GM13977 (cell line): ENCODE measurements at regions not wholly inside any gene's neighbourhood (a gene's known extent, or its start where the extent isn't known, plus 50 kb on each side); places are given as distances from the start of the nearest gene placed in this dataset.

ENCODE experiments used
- DNase-seq: peaks from one replicate; pipeline ENCODE4 v3.0.0; 2012; ENCODE audit warnings: low spot score
- in situ Hi-C: fragments of 300-500 bp; cut with MboI; formaldehyde crosslinking; loops from one replicate; pipeline ENCODE4 v1.12.0; 2022; ENCODE audit warnings: low sequenced_read_pairs, low pct_unique_long_range_greater_than_20kb, mixed read lengths, inconsistent platforms; ENCODE audit not compliant: unreplicated experiment
- TF ChIP-seq, protein P1 (sequence below): IDR thresholded peaks from 2 replicates; pipeline ENCODE4 v1.5.1; 2012; ENCODE audit warnings: mild to moderate bottlenecking, control low read depth; ENCODE audit not compliant: insufficient read depth; ENCODE audit errors: extremely low read depth, missing control alignments

DNA sequence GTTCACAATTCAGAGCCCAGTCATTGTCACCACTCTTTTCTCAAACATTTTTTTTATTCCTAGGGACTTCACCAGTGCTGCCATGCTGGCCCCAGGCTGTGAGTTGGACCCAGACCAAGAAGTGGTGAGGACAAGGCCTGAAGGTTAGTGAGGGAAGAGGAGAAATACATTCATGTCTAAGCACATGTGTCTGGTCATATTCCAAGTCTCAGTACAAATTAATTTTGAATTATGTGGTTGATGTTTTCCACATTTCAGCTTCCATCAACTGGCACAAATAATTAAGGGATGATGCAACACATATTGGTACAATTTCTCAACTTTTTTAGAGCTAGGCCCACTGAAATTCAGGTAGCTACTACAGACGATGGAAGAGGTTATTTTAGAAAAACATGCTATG, 106.6 kb upstream of the UPP2 start:
- DNase-seq, result no peak
- TF ChIP-seq, protein P1, sequence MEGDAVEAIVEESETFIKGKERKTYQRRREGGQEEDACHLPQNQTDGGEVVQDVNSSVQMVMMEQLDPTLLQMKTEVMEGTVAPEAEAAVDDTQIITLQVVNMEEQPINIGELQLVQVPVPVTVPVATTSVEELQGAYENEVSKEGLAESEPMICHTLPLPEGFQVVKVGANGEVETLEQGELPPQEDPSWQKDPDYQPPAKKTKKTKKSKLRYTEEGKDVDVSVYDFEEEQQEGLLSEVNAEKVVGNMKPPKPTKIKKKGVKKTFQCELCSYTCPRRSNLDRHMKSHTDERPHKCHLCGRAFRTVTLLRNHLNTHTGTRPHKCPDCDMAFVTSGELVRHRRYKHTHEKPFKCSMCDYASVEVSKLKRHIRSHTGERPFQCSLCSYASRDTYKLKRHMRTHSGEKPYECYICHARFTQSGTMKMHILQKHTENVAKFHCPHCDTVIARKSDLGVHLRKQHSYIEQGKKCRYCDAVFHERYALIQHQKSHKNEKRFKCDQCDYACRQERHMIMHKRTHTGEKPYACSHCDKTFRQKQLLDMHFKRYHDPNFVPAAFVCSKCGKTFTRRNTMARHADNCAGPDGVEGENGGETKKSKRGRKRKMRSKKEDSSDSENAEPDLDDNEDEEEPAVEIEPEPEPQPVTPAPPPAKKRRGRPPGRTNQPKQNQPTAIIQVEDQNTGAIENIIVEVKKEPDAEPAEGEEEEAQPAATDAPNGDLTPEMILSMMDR, result no peak
- in situ Hi-C loops, result no loop called here

DNA sequence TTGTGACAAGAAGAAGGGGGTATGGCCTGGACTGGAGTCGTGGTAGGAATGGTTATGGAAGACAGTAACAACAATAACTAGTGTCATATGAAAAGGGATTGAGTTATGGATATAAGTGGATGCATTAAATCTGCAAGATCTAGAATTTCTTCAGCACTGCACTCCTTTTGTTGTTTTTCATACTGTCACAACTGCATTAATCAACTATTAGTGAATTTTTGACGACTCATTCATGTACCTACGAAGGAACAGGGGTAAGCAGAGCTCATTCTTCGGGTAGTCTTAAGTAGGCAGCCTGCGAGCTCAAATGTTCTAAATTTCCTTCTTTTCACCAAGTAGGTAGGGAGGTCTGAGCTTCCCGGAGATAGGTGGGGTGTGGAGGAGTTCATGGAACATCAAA, 109.7 kb upstream of the UPP2 start:
- in situ Hi-C loops, result no loop called here
- TF ChIP-seq, protein P1, result no peak
- DNase-seq, result no peak

DNA sequence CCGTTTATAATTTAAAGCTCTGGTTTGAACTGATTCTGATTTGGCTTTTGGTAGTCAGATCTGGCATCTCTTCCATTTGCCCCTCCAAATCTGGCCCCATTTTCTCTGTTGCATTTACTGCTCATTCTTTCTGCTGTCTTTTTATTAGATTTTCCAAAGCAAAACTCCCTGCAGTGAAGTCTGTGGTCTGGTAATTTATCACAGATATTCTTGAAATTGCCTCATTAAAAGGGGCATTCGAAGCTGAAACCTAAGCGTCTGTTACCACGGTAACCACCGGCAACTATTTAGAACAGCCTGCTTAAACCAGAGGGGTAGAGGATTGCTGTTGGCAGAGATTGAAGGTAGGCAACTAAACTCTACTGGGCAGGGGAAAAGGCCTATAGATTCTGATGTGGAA, 111.5 kb upstream of the UPP2 start:
- no peak for DNase-seq
- TF ChIP-seq, protein P1, result no peak
- in situ Hi-C loops, result no loop called here

DNA sequence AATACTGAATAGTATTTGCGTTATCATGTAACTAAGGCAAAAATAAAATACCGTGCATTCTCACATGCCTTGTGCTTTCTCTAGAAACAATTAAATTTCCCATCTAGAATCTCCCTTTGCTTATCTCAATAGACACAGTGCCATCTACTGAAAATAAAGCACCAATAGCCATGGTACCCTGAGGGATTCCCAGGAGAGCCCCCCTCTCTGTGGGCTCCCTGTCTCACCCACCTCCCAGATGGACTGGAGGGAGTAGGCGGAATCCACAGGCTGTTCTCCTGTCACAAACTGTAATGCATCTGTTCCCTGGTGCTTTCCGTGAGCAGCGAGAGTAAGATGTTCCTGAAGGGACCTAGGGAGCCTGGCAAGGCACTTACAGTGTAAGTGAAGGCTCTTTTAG, 112.4 kb upstream of the UPP2 start:
- TF ChIP-seq, protein P1, result no peak
- DNase-seq, result no peak
- in situ Hi-C loops, result no loop called here

DNA sequence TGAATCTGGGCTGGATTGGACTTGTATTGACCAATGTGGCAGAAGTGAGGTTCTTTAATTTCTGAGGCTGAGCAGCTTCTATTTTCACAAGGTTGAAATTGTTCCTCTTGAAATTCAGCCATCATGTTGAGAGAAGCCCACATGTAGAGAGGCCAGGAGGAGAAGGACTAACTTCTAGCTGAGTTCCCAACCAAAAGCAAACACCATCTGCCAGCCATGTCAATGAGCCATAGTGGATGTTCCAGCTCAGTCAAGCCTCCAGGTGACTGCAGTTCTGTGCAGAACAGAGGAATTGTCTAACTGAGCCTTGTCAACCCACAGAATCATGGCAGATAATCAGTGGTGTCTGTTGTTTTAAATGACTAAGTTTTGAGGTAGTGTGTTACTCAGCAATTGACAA, 110.6 kb upstream of the ACVR1 start:
- TF ChIP-seq, protein P1, result no peak
- in situ Hi-C loops, result no loop called here
- no peak for DNase-seq

DNA sequence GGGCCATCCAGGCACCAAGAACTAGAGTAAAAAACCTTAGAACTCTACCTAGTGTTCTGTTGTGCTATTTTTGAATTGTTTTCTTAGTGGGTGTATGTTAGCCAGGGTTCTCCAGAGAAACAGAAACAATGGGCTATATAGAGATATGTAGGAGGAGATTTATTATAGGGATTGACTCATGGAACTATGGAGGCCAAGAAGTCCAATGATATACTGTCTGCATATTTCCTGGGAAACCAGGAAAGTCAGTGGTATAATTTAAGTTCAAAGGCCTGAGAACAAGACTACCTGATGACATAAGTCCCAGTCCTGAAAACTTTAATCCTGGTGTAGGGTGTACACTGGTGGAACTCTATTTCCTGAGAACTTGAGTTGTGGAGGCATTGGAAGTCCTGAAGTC, 108.7 kb upstream of the ACVR1 start:
- no peak for DNase-seq
- TF ChIP-seq, protein P1, result no peak
- in situ Hi-C loops, result no loop called here

DNA sequence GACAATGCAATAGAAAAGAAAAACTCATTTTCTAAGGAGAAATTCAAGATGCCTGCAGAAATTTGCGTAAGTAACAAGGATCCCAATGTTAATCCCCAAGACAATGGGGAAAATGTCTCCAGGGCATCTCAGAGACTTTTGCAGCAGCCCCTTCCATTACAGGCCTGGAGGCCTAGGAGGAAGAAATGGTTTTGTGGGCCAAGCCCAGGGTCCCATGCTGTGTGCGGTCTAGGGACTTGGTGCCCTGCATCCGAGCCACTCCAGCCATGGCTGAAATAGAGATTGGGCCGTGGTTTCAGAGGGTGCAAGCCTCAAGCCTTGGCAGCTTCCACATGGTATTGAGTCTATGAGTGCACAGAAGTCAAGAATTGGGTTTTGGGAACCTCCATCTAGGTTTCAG, 103.9 kb upstream of the ACVR1 start:
- TF ChIP-seq, protein P1, result no peak
- DNase-seq, result no peak

More for the DNA sequence above, 103.9 kb upstream of the ACVR1 start:
- in situ Hi-C loops, result no loop called here
